ENCODE measurements at regions not wholly inside any gene's neighbourhood (a gene's known extent, or its start where the extent isn't known, plus 50 kb on each side); places are given as distances from the start of the nearest gene placed in this dataset.
"Not testable (repeated sequence)": the region's sequence is repeated elsewhere in the genome, so short reads cannot be mapped to it uniquely, and the experiment has no call there.

- TF ChIP-seq CTCF (IDR thresholded peaks at IDR 0.05 in 4 of 5, conservative IDR thresholded peaks at IDR 0.05 in 1 of 5); POLR2A (IDR thresholded peaks at IDR 0.05): not testable (repeated sequence)
These were observed 214.3 kb downstream of the RHOU start for GRCh38 chr1:228949617-228950016.

Data from gastrocnemius medialis (tissue), 4 donors.